Calu3 (cell line): ENCODE measurements at regions not wholly inside any gene's neighbourhood (a gene's known extent, or its start where the extent isn't known, plus 50 kb on each side); places are given as distances from the start of the nearest gene placed in this dataset.

Experiments
- BruUV-seq: library from RNA; stranded (reverse); fragments of 400-500 nt; replicated peaks from 2 replicates; lab custom pipeline; 2021; lab: Mats Ljungman, UMichigan
- CTCF ChIA-PET: fragments of 300-600 bp; sonication (Branson Sonifier 250); formaldehyde crosslinking; loops from one replicate; lab custom pipeline; 2022; ENCODE audit warnings: antibody characterized with exemption; lab: Charles Lee
- DNase-seq: peaks from one replicate; pipeline ENCODE4 v3.0.0; 2022
- H3K27ac Mint-ChIP-seq: one replicate; pipeline ENCODE4 v1.8.0; 2022; ENCODE audit warnings: mixed read lengths; ENCODE audit not compliant: unreplicated experiment
- H3K27me3 Mint-ChIP-seq: one replicate; pipeline ENCODE4 v1.8.0; 2022; ENCODE audit warnings: mixed read lengths; ENCODE audit not compliant: unreplicated experiment
- H3K36me3 Mint-ChIP-seq: one replicate; pipeline ENCODE4 v1.8.0; 2022; ENCODE audit warnings: mild to moderate bottlenecking, moderate library complexity, mixed read lengths; ENCODE audit not compliant: insufficient read depth, unreplicated experiment
- H3K4me1 Mint-ChIP-seq: one replicate; pipeline ENCODE4 v1.8.0; 2022; ENCODE audit warnings: mild to moderate bottlenecking, low read depth, mixed read lengths; ENCODE audit not compliant: unreplicated experiment
- H3K4me3 Mint-ChIP-seq: one replicate; pipeline ENCODE4 v1.8.0; 2022; ENCODE audit warnings: mild to moderate bottlenecking, low read depth, moderate library complexity, mixed read lengths; ENCODE audit not compliant: unreplicated experiment
- H3K9me3 Mint-ChIP-seq: one replicate; pipeline ENCODE4 v1.8.0; 2022; ENCODE audit warnings: low read depth, mixed read lengths; ENCODE audit not compliant: unreplicated experiment
- CTCF ChIP-seq: fragments of 200-600 bp; IDR thresholded peaks from one replicate; pipeline ENCODE4 v1.8.0; 2022; ENCODE audit warnings: antibody characterized with exemption; ENCODE audit not compliant: unreplicated experiment
- intact Hi-C: fragments of 100-400 bp; cut with micrococcal nuclease; formaldehyde crosslinking; loops from one replicate; pipeline ENCODE4 v1.10.0; 2022; ENCODE audit not compliant: unreplicated experiment

- CTCF ChIA-PET = no interaction called here
- H3K36me3 Mint-ChIP-seq = no peaks in the 10 kb centered on the region
- BruUV-seq = no TSS peak
- H3K4me1 Mint-ChIP-seq = no peaks in the 10 kb centered on the region
- TF ChIP-seq CTCF = no peak
- no peak for DNase-seq
- H3K4me3 Mint-ChIP-seq = no peak overlapping the region
- intact Hi-C loops = no loop called here
- no peaks in the 10 kb centered on the region for H3K27me3 Mint-ChIP-seq
- peaks cover 6% of the 10 kb centered on the region for H3K9me3 Mint-ChIP-seq
- no peak overlapping the region for H3K27ac Mint-ChIP-seq
Measured at GRCh38 chr2:81213598-81213997, 909.0 kb upstream of the LRRTM1 start.

GRCh38 chr2:81206216-81206615 lies 901.7 kb upstream of the LRRTM1 start:
- Mint-ChIP-seq H3K27me3 (no peaks in the 10 kb centered on the region), H3K27ac (no peak overlapping the region), H3K36me3 (no peaks in the 10 kb centered on the region), H3K9me3 (peaks cover 11% of the 10 kb centered on the region), H3K4me1 (no peaks in the 10 kb centered on the region), H3K4me3 (no peak overlapping the region)
- CTCF ChIA-PET = no interaction called here
- BruUV-seq = no TSS peak
- no peak for TF ChIP-seq CTCF
- intact Hi-C loops = loop anchor here (10.0 kb wide), 1 partner anchor 59 kb away; no protein-coding TSS in a partner anchor
- DNase-seq = no peak

- intact Hi-C loops = no loop called here
- Mint-ChIP-seq H3K4me1 (no peaks in the 10 kb centered on the region), H3K4me3 (no peak overlapping the region), H3K27me3 (no peaks in the 10 kb centered on the region), H3K9me3 (peaks cover 3% of the 10 kb centered on the region), H3K36me3 (no peaks in the 10 kb centered on the region), H3K27ac (no peak overlapping the region)
- TF ChIP-seq CTCF = no peak
- no peak for DNase-seq
- CTCF ChIA-PET = no interaction called here
- no TSS peak for BruUV-seq
Measured at GRCh38 chr2:81196933-81197628, 892.5 kb upstream of the LRRTM1 start.

GRCh38 chr2:81196383-81196851 lies 891.9 kb upstream of the LRRTM1 start:
- BruUV-seq = no TSS peak
- CTCF ChIA-PET = no interaction called here
- no peak for DNase-seq
- Mint-ChIP-seq H3K4me3 (no peak overlapping the region), H3K4me1 (no peaks in the 10 kb centered on the region), H3K36me3 (no peaks in the 10 kb centered on the region), H3K9me3 (peaks cover 3% of the 10 kb centered on the region), H3K27ac (no peak overlapping the region), H3K27me3 (no peaks in the 10 kb centered on the region)
- intact Hi-C loops = no loop called here
- no peak for TF ChIP-seq CTCF
